ENCODE measurements at regions not wholly inside any gene's neighbourhood (a gene's known extent, or its start where the extent isn't known, plus 50 kb on each side); places are given as distances from the start of the nearest gene placed in this dataset.
"Not testable (repeated sequence)": the region's sequence is repeated elsewhere in the genome, so short reads cannot be mapped to it uniquely, and the experiment has no call there.

DNA sequence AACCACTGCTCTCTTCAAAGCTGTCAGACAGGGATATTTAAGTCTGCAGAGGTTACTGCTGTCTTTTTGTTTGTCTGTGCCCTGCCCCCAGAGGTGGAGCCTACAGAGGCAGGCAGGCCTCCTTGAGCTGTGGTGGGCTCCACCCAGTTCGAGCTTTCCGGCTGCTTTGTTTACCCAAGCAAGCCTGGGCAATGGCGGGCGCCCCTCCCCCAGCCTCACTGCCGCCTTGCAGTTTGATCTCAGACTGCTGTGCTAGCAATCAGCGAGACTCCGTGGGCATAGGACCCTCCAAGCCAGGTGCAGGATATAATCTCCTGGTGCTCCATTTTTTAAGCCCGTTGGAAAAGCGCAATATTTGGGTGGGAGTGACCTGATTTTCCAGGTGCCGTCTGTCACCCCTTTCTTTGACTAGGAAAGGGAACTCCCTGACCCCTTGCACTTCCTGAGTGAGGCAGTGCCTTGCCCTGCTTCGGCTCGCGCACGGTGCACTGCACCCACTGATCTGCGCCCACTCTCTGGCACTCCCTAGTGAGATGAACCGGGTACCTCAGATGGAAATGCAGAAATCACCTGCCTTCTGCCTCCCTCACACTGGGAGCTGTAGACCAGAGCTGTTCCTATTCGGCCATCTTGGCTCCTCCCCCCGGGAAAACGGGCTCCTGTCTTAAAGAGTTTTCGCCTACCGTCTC lies 758.3 kb upstream of the NXPH2 start:
- not testable (repeated sequence) for TF ChIP-seq POLR2A (IDR thresholded peaks at IDR 0.05; ENCODE audit: extremely low read depth, insufficient read length); MYC (IDR thresholded peaks at IDR 0.05; ENCODE audit: low read depth, low read length)
- TF ChIP-seq, protein P1, sequence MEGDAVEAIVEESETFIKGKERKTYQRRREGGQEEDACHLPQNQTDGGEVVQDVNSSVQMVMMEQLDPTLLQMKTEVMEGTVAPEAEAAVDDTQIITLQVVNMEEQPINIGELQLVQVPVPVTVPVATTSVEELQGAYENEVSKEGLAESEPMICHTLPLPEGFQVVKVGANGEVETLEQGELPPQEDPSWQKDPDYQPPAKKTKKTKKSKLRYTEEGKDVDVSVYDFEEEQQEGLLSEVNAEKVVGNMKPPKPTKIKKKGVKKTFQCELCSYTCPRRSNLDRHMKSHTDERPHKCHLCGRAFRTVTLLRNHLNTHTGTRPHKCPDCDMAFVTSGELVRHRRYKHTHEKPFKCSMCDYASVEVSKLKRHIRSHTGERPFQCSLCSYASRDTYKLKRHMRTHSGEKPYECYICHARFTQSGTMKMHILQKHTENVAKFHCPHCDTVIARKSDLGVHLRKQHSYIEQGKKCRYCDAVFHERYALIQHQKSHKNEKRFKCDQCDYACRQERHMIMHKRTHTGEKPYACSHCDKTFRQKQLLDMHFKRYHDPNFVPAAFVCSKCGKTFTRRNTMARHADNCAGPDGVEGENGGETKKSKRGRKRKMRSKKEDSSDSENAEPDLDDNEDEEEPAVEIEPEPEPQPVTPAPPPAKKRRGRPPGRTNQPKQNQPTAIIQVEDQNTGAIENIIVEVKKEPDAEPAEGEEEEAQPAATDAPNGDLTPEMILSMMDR (IDR thresholded peaks at IDR 0.05; ENCODE audit: low read depth, low read length) = not testable (repeated sequence)

Measured in NB4 (cell line).